ENCODE measurements at regions not wholly inside any gene's neighbourhood (a gene's known extent, or its start where the extent isn't known, plus 50 kb on each side); places are given as distances from the start of the nearest gene placed in this dataset.

GRCh38 chr13:97107815-97108529, 113.7 kb upstream of the OXGR1 start:
- Histone ChIP-seq H3K27me3 (ENCODE audit: control insufficient read depth, insufficient read depth, low read length) (no peaks in the 10 kb centered on the region), H3K36me3 (ENCODE audit: control insufficient read depth, insufficient read depth, low read length) (no peaks in the 10 kb centered on the region), H3K4me3 (ENCODE audit: low read depth, low read length) (no peak overlapping the region)
- TF ChIP-seq CTCF (IDR thresholded peaks at IDR 0.05; ENCODE audit: insufficient read depth, low read length, poor library complexity, severe bottlenecking), result no peak
- no peak for DNase-seq (ENCODE audit: low read depth)

- no peak overlapping the region for H3K4me3 ChIP-seq (ENCODE audit: low read depth, low read length)
- no peak for DNase-seq (ENCODE audit: low read depth)
- no peaks in the 10 kb centered on the region for H3K27me3 ChIP-seq (ENCODE audit: control insufficient read depth, insufficient read depth, low read length)
- no peaks in the 10 kb centered on the region for H3K36me3 ChIP-seq (ENCODE audit: control insufficient read depth, insufficient read depth, low read length)
- no peak for TF ChIP-seq CTCF (IDR thresholded peaks at IDR 0.05; ENCODE audit: insufficient read depth, low read length, poor library complexity, severe bottlenecking)
Observed at GRCh38 chr13:97108530-97108900, 113.6 kb upstream of the MBNL2 start.

GRCh38 chr13:97109256-97109655, 112.9 kb upstream of the MBNL2 start:
- no peak for DNase-seq (ENCODE audit: low read depth)
- no peaks in the 10 kb centered on the region for H3K36me3 ChIP-seq (ENCODE audit: control insufficient read depth, insufficient read depth, low read length)
- no peak for TF ChIP-seq CTCF (IDR thresholded peaks at IDR 0.05; ENCODE audit: insufficient read depth, low read length, poor library complexity, severe bottlenecking)
- no peak overlapping the region for H3K4me3 ChIP-seq (ENCODE audit: low read depth, low read length)
- no peaks in the 10 kb centered on the region for H3K27me3 ChIP-seq (ENCODE audit: control insufficient read depth, insufficient read depth, low read length)

GRCh38 chr13:97109841-97110492, 112.2 kb upstream of the MBNL2 start:
- no peak overlapping the region for H3K4me3 ChIP-seq (ENCODE audit: low read depth, low read length)
- no peaks in the 10 kb centered on the region for H3K27me3 ChIP-seq (ENCODE audit: control insufficient read depth, insufficient read depth, low read length)
- no peaks in the 10 kb centered on the region for H3K36me3 ChIP-seq (ENCODE audit: control insufficient read depth, insufficient read depth, low read length)
- peak; percentile 84 for TF ChIP-seq CTCF (IDR thresholded peaks at IDR 0.05; ENCODE audit: insufficient read depth, low read length, poor library complexity, severe bottlenecking)
- no peak for DNase-seq (ENCODE audit: low read depth)

- no peaks in the 10 kb centered on the region for H3K27me3 ChIP-seq (ENCODE audit: control insufficient read depth, insufficient read depth, low read length)
- DNase-seq (ENCODE audit: low read depth), result no peak
- no peak overlapping the region for H3K4me3 ChIP-seq (ENCODE audit: low read depth, low read length)
- no peaks in the 10 kb centered on the region for H3K36me3 ChIP-seq (ENCODE audit: control insufficient read depth, insufficient read depth, low read length)
- no peak for TF ChIP-seq CTCF (IDR thresholded peaks at IDR 0.05; ENCODE audit: insufficient read depth, low read length, poor library complexity, severe bottlenecking)
Observed at GRCh38 chr13:97110936-97111335, 111.2 kb upstream of the MBNL2 start.

- no peak overlapping the region for H3K4me3 ChIP-seq (ENCODE audit: low read depth, low read length)
- no peak for DNase-seq (ENCODE audit: low read depth)
- no peaks in the 10 kb centered on the region for H3K36me3 ChIP-seq (ENCODE audit: control insufficient read depth, insufficient read depth, low read length)
- H3K27me3 ChIP-seq (ENCODE audit: control insufficient read depth, insufficient read depth, low read length), result no peaks in the 10 kb centered on the region
- TF ChIP-seq CTCF (IDR thresholded peaks at IDR 0.05; ENCODE audit: insufficient read depth, low read length, poor library complexity, severe bottlenecking), result no peak
Observed at GRCh38 chr13:97111756-97112155, 110.4 kb upstream of the MBNL2 start.
